ENCODE measurements at regions not wholly inside any gene's neighbourhood (a gene's known extent, or its start where the extent isn't known, plus 50 kb on each side); places are given as distances from the start of the nearest gene placed in this dataset.

- no peak for TF ChIP-seq CTCF (IDR thresholded peaks at IDR 0.05; ENCODE audit: insufficient read depth, low read depth, low read length, missing control alignments)
- H3K4me3 ChIP-seq (ENCODE audit: low read length): no peak overlapping the region
- DNase-seq (ENCODE audit: low read depth): no peak
Measured at GRCh38 chr5:110338341-110339083, 388.0 kb downstream of the TMEM232 start.

GRCh38 chr5:110339399-110339798 lies 387.1 kb downstream of the TMEM232 start:
- H3K4me3 ChIP-seq (ENCODE audit: low read length): no peak overlapping the region
- no peak for TF ChIP-seq CTCF (IDR thresholded peaks at IDR 0.05; ENCODE audit: insufficient read depth, low read depth, low read length, missing control alignments)
- no peak for DNase-seq (ENCODE audit: low read depth)

GRCh38 chr5:110341836-110342235 lies 384.6 kb downstream of the TMEM232 start:
- no peak for TF ChIP-seq CTCF (IDR thresholded peaks at IDR 0.05; ENCODE audit: insufficient read depth, low read depth, low read length, missing control alignments)
- no peak overlapping the region for H3K4me3 ChIP-seq (ENCODE audit: low read length)
- DNase-seq (ENCODE audit: low read depth): no peak

- no peak for TF ChIP-seq CTCF (IDR thresholded peaks at IDR 0.05; ENCODE audit: insufficient read depth, low read depth, low read length, missing control alignments)
- H3K4me3 ChIP-seq (ENCODE audit: low read length): no peak overlapping the region
- no peak for DNase-seq (ENCODE audit: low read depth)
Measured at GRCh38 chr5:110342683-110343082, 383.8 kb downstream of the TMEM232 start.

- TF ChIP-seq CTCF (IDR thresholded peaks at IDR 0.05; ENCODE audit: insufficient read depth, low read depth, low read length, missing control alignments): no peak
- H3K4me3 ChIP-seq (ENCODE audit: low read length): no peak overlapping the region
- no peak for DNase-seq (ENCODE audit: low read depth)
Measured at GRCh38 chr5:110343616-110344015, 382.9 kb downstream of the TMEM232 start.

DNA sequence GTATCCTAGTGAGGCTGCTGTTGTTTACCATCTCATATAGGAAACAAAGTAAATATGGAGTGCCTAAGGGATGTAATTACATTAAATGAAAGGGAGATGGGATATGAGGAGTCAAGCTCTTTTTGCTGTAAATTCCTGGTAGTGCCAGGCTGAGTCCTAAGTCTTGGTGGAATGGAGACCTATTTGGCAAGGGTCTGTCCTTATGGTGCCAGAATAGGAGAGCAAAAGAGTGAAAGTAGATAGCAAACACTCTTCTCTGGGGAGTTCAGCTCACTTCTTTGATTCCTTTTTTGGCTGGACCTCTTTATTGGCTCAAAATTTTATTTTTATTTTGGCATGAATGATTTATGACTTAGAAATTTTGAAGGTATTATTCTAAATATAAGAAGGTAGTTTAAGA lies 380.8 kb downstream of the TMEM232 start:
- no peak for TF ChIP-seq CTCF (IDR thresholded peaks at IDR 0.05; ENCODE audit: insufficient read depth, low read depth, low read length, missing control alignments)
- no peak for DNase-seq (ENCODE audit: low read depth)
- no peak overlapping the region for H3K4me3 ChIP-seq (ENCODE audit: low read length)

DNA sequence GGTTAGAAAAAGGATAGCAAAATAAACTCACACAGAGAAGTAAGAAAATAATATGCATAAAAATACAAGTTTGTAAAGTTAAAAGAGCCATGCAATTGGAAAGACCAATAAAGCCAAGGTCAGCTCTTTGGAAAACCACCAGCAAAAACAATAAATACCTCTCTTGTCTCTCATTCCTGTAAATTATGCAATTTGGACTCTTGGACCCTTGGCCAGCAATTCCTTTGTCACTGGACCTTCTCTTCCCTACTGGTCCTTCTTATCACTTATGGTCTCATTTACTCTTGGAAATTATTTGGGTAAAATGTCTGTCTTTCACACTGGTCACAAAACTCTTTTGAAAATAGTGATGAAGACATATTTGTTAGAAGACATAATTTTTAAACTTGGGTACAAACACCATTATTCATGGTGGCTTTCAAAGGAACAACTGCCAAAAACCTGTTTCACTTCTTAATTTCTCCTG lies 379.5 kb downstream of the TMEM232 start:
- no peak overlapping the region for H3K4me3 ChIP-seq (ENCODE audit: low read length)
- DNase-seq (ENCODE audit: low read depth): no peak
- TF ChIP-seq CTCF (IDR thresholded peaks at IDR 0.05; ENCODE audit: insufficient read depth, low read depth, low read length, missing control alignments): no peak

Data from epithelial cell of esophagus (primary cell).